ENCODE measurements at regions not wholly inside any gene's neighbourhood (a gene's known extent, or its start where the extent isn't known, plus 50 kb on each side); places are given as distances from the start of the nearest gene placed in this dataset.
A peak's percentile ranks its signal among the peaks of the same experiment; 100 is the strongest.

DNA sequence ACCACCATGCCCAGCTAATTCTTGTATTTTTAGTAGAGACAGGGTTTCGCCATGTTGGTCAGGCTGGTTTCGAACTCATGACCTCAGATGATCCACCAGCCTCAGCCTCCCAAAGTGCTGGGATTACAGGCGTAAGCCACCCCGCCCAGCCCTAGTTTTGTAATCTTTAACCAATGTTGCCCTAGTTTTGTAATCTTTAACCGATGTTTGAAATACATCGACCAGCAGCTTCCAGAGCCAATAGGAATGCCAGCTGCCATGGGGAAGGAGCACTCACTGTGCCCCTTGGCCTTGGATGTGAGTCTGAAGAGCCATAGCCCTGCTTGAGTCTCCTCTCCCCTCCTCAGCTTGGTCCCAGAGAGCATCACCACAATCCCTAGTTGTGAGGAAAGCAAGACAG is 209.3 kb upstream of the RGS6 start:
- peaks cover 34% of the 10 kb centered on the region for H3K4me1 Mint-ChIP-seq (ENCODE audit: low read depth)
- H3K36me3 Mint-ChIP-seq (ENCODE audit: low read depth): peaks cover 16% of the 10 kb centered on the region
- H3K9me3 Mint-ChIP-seq (ENCODE audit: low read depth): no peaks in the 10 kb centered on the region
- DNase-seq (ENCODE audit: low spot score): no peak
- H3K27ac Mint-ChIP-seq (ENCODE audit: unreplicated experiment): no peak overlapping the region
- TF ChIP-seq CTCF (IDR thresholded peaks at IDR 0.05): no peak
- H3K27me3 Mint-ChIP-seq (ENCODE audit: low read depth): no peaks in the 10 kb centered on the region
- H3K4me3 Mint-ChIP-seq (ENCODE audit: unreplicated experiment): no peak overlapping the region

DNA sequence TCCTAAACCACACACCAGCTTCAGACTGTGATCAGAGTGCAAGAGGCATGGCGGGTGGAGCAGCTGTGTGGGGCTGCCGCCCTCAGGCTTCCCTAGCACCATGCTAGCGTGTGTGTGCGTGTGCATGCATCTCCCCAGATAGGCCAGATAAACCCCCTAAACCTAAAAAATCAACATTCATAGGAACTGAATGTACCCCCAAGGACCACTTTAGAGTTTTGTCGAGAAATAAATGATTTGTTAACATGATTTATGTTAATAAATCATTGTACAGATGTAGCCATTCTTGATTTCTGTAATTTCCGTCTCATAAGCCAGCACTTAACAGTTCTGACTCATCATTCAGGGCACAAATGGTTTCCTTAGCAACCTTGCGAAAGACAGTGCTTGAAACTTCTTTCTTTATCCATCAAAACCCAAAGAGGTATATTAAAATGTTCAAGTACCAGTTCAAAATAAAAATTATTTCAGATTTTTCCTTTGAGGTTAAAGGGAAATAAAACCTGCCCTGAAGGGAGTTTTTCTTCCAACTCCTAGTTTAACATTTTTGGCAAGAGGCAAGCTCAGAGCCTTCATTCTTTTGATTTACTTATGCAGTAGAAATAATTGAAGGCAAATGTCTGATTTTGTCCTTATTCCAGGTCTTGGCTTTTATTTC is 206.2 kb upstream of the RGS6 start:
- H3K27me3 Mint-ChIP-seq (ENCODE audit: low read depth): no peaks in the 10 kb centered on the region
- H3K27ac Mint-ChIP-seq (ENCODE audit: unreplicated experiment): peak overlapping the region; percentile 64
- no peak overlapping the region for H3K4me3 Mint-ChIP-seq (ENCODE audit: unreplicated experiment)
- no peak for TF ChIP-seq CTCF (IDR thresholded peaks at IDR 0.05)
- peaks cover 31% of the 10 kb centered on the region for H3K36me3 Mint-ChIP-seq (ENCODE audit: low read depth)
- no peaks in the 10 kb centered on the region for H3K9me3 Mint-ChIP-seq (ENCODE audit: low read depth)
- DNase-seq (ENCODE audit: low spot score): no peak
- H3K4me1 Mint-ChIP-seq (ENCODE audit: low read depth): peaks cover 36% of the 10 kb centered on the region

DNA sequence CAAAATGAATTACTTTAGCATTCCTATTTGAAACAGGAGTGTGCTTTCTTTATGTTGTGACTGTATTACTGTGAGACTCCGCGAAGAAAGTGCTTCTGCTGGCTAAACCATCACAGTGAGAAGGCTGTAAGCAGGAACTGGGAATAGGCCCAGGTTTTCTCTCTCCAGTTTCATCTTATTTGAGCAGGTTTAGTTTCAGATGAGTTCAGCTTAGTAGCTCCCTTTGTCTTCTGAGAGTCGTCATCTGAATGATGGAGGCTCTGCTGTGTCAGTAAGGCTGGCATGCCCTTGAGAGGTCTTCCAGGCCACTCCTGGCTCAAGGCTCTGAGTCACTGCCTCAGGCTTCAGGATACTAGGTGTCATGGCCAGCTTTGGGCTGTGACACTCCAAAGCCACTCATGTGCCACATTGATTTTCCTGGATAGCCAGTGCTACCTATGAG is 205.6 kb upstream of the RGS6 start:
- no peak overlapping the region for H3K4me3 Mint-ChIP-seq (ENCODE audit: unreplicated experiment)
- peaks cover 33% of the 10 kb centered on the region for H3K4me1 Mint-ChIP-seq (ENCODE audit: low read depth)
- DNase-seq (ENCODE audit: low spot score): no peak
- no peak for TF ChIP-seq CTCF (IDR thresholded peaks at IDR 0.05)
- no peaks in the 10 kb centered on the region for H3K27me3 Mint-ChIP-seq (ENCODE audit: low read depth)
- H3K36me3 Mint-ChIP-seq (ENCODE audit: low read depth): peaks cover 36% of the 10 kb centered on the region
- H3K9me3 Mint-ChIP-seq (ENCODE audit: low read depth): no peaks in the 10 kb centered on the region
- peak overlapping the region; percentile 64 for H3K27ac Mint-ChIP-seq (ENCODE audit: unreplicated experiment)

GRCh38 chr14:71728386-71728785 is 203.8 kb upstream of the RGS6 start:
- no peak for TF ChIP-seq CTCF (IDR thresholded peaks at IDR 0.05)
- peaks cover 40% of the 10 kb centered on the region for H3K36me3 Mint-ChIP-seq (ENCODE audit: low read depth)
- H3K4me3 Mint-ChIP-seq (ENCODE audit: unreplicated experiment): no peak overlapping the region
- H3K27ac Mint-ChIP-seq (ENCODE audit: unreplicated experiment): peak overlapping the region; percentile 61
- peaks cover 38% of the 10 kb centered on the region for H3K4me1 Mint-ChIP-seq (ENCODE audit: low read depth)
- H3K9me3 Mint-ChIP-seq (ENCODE audit: low read depth): no peaks in the 10 kb centered on the region
- no peak for DNase-seq (ENCODE audit: low spot score)
- no peaks in the 10 kb centered on the region for H3K27me3 Mint-ChIP-seq (ENCODE audit: low read depth)

DNA sequence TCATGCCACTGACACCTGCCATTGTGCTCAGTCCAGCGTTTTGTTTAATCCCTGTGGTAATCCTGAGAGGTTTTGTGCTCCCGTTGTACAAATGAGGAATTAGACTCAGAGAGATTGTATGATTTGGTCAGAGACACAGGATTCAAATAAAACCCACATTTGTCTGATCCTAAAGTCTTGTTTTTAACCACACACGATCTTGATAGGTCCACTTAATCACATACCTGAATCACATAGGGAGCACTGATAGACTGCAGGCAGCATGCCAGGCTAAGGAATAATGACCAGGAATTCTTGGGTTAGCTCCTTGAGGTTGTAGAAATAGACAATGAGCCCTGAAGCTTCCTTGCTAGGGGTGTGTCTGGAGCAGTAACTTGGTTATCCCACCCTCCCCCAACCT is 202.6 kb upstream of the RGS6 start:
- H3K9me3 Mint-ChIP-seq (ENCODE audit: low read depth): no peaks in the 10 kb centered on the region
- H3K36me3 Mint-ChIP-seq (ENCODE audit: low read depth): peaks cover 45% of the 10 kb centered on the region
- no peaks in the 10 kb centered on the region for H3K27me3 Mint-ChIP-seq (ENCODE audit: low read depth)
- no peak for DNase-seq (ENCODE audit: low spot score)
- no peak overlapping the region for H3K4me3 Mint-ChIP-seq (ENCODE audit: unreplicated experiment)
- no peak overlapping the region for H3K27ac Mint-ChIP-seq (ENCODE audit: unreplicated experiment)
- no peak for TF ChIP-seq CTCF (IDR thresholded peaks at IDR 0.05)
- H3K4me1 Mint-ChIP-seq (ENCODE audit: low read depth): peaks cover 46% of the 10 kb centered on the region
